GM12864 (cell line): ENCODE measurements at regions not wholly inside any gene's neighbourhood (a gene's known extent, or its start where the extent isn't known, plus 50 kb on each side); places are given as distances from the start of the nearest gene placed in this dataset.
"Not testable (repeated sequence)": the region's sequence is repeated elsewhere in the genome, so short reads cannot be mapped to it uniquely, and the experiment has no call there.

Source experiments
- DNase-seq: peaks from one replicate; pipeline ENCODE4 v3.0.0-alpha.2; 2011; ENCODE audit warnings: low read depth
- H3K4me3 ChIP-seq: 2 replicates; pipeline ENCODE4 v1.5.1; 2011; ENCODE audit warnings: mild to moderate bottlenecking, low read depth, low read length, control low read depth
- CTCF ChIP-seq: IDR thresholded peaks from 2 replicates; pipeline ENCODE4 v1.5.1; 2011; ENCODE audit warnings: low read depth, mild to moderate bottlenecking, moderate library complexity, low read length, control low read depth, inconsistent platforms; ENCODE audit errors: missing control alignments

- no peak for TF ChIP-seq CTCF
- no peak for DNase-seq
Measured at GRCh38 chr3:127073941-127074820, 91.3 kb downstream of the PLXNA1 start.

DNA sequence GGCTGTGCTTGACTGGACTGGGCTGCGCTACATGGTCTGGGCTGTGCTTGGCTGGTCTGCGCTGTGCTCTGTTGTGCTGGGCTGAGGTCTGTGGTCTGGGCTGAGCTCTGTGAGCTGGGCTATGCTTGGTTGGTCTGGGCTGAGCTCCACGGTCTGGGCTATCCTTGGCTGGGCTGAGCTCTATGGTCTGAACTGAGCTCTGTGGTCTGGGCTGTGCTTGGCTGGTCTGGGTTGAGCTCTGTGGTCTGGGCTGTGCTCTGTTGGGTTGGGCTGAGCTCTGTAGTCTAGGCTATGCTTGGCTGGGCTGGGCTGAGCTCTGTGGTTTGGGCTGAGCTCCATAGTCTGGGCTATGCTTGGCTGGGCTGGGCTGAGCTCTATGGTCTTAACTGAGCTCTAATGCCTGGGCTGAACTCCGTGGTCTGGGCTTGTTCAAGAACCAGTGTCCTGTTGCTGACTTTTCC is 92.0 kb downstream of the PLXNA1 start:
- H3K4me3 ChIP-seq = no peak overlapping the region
- no peak for TF ChIP-seq CTCF
- DNase-seq = peak; percentile 80

More at GRCh38 chr3:127073941-127074820, 91.3 kb downstream of the PLXNA1 start:
- H3K4me3 ChIP-seq = no peak overlapping the region

DNA sequence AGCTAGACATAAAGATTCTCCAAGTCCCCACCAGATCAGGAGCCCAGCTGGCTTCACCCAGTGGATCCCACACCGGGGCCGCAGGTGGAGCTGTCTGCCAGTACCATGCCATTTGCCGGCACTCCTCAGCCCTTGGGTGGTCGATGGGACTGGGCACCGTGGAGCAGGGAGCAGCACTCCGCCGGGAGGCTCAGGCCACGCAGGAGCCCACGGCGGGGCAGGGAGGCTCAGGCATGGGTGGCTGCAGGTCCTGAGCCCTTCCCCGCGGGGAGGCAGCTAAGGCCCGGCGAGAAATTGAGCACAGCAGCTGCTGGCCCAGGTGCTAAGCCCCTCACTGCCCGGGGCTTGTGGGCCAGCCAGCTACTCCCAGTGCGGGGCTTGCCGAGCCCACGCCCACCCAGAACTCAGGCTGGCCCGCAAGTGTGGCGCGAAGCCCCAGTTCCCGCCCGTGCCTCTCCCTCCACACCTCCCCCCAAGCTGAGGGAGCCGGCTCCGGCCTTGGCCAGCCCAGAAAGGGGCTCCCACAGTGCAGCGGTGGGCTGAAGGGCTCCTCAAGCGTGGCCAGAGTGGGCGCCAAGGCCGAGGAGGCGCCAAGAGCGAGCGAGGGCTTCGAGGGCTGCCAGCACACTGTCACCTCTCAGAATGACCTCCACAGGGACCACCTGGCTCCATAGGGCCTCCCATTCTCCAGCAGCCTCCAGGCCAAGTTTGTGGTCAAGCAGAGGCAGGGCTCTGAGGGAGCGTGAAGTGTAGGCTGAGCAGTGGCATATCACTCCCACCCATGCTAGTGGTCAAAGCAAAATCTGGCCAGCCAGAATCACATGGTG is 93.5 kb downstream of the PLXNA1 start:
- DNase-seq = not testable (repeated sequence)

GRCh38 chr3:127077068-127077467 is 94.2 kb downstream of the PLXNA1 start:
- TF ChIP-seq CTCF = no peak
- no peak for DNase-seq
- no peak overlapping the region for H3K4me3 ChIP-seq

More for the DNA sequence above, 93.5 kb downstream of the PLXNA1 start:
- H3K4me3 ChIP-seq = not testable (repeated sequence)

- H3K4me3 ChIP-seq = no peak overlapping the region
- TF ChIP-seq CTCF = no peak
- DNase-seq = no peak
Measured at GRCh38 chr3:127077505-127078064, 94.7 kb downstream of the PLXNA1 start.

DNA sequence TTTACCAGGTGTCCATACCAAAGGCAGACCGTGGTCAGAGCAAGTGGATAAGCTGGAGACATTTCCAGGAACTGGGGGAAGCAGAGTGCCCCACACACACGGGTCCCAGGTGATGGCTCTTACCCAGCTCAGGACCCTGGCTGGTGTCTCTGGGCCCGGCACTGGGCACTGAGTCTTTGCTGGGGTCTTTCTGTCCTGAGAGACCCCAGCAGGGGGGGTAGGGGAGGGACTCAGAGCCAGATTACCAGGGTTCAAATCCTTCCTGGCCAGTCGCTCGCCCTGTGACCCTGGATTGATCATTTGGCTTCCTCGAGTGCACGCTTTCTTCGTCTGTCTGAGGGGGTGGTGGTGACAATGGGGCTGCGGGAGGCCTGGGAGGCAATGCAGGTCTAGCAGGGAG is 95.7 kb downstream of the PLXNA1 start:
- no peak for TF ChIP-seq CTCF
- no peak overlapping the region for H3K4me3 ChIP-seq
- no peak for DNase-seq

GRCh38 chr3:127079211-127079610 is 96.3 kb downstream of the PLXNA1 start:
- no peak for TF ChIP-seq CTCF
- H3K4me3 ChIP-seq = no peak overlapping the region
- no peak for DNase-seq
